ENCODE measurements at regions not wholly inside any gene's neighbourhood (a gene's known extent, or its start where the extent isn't known, plus 50 kb on each side); places are given as distances from the start of the nearest gene placed in this dataset.

- Histone ChIP-seq H4K20me1 (ENCODE audit: insufficient read depth, low read length) (no peaks in the 10 kb centered on the region), H3K4me2 (ENCODE audit: low read length) (no peak overlapping the region), H2AFZ (ENCODE audit: low read length) (no peak overlapping the region), H3K9me2 (ENCODE audit: insufficient read depth, low read length) (no peaks in the 10 kb centered on the region), H3K4me3 (ENCODE audit: low read depth, low read length, poor library complexity, severe bottlenecking) (no peak overlapping the region), H3K36me3 (ENCODE audit: insufficient read depth, low read length) (no peaks in the 10 kb centered on the region), H3K4me1 (ENCODE audit: insufficient read depth, low read length, poor library complexity, severe bottlenecking) (no peaks in the 10 kb centered on the region), H3K9me3 (ENCODE audit: low read length) (no peaks in the 10 kb centered on the region), H3K79me2 (ENCODE audit: insufficient read depth, low read depth, low read length) (no peaks in the 10 kb centered on the region), H3K27ac (ENCODE audit: low read depth, low read length, poor library complexity, severe bottlenecking) (no peak overlapping the region)
- BruUV-seq (replicated peaks) = no TSS peak
- CTCF ChIA-PET (ENCODE audit: unreplicated experiment) = no interaction called here
- intact Hi-C loops (cut with micrococcal nuclease; ENCODE audit: unreplicated experiment) = no loop called here
- DNase-seq (ENCODE audit: low spot score) = no peak
- TF ChIP-seq EZH2phosphoT487 (IDR thresholded peaks at IDR 0.05; ENCODE audit: borderline replicate concordance, low read depth, low read length) (no peak), CTCF (conservative IDR thresholded peaks at IDR 0.05; ENCODE audit: low read length) (no peak)
- POLR2A ChIA-PET = no interaction called here
These were observed 424.1 kb downstream of the PRR32 start for GRCh38 chrX:127243654-127244053.

- H3K27ac ChIP-seq (ENCODE audit: low read depth, low read length, poor library complexity, severe bottlenecking) = no peak overlapping the region
- H2AFZ ChIP-seq (ENCODE audit: low read length) = no peak overlapping the region
- no peaks in the 10 kb centered on the region for H3K36me3 ChIP-seq (ENCODE audit: insufficient read depth, low read length)
- BruUV-seq (replicated peaks) = no TSS peak
- no peak for DNase-seq (ENCODE audit: low spot score)
- H3K4me2 ChIP-seq (ENCODE audit: low read length) = no peak overlapping the region
- intact Hi-C loops (cut with micrococcal nuclease; ENCODE audit: unreplicated experiment) = no loop called here
- H3K4me1 ChIP-seq (ENCODE audit: insufficient read depth, low read length, poor library complexity, severe bottlenecking) = no peaks in the 10 kb centered on the region
- no peaks in the 10 kb centered on the region for H4K20me1 ChIP-seq (ENCODE audit: insufficient read depth, low read length)
- no peaks in the 10 kb centered on the region for H3K79me2 ChIP-seq (ENCODE audit: insufficient read depth, low read depth, low read length)
- no peaks in the 10 kb centered on the region for H3K9me2 ChIP-seq (ENCODE audit: insufficient read depth, low read length)
- no peak overlapping the region for H3K4me3 ChIP-seq (ENCODE audit: low read depth, low read length, poor library complexity, severe bottlenecking)
- POLR2A ChIA-PET = no interaction called here
- CTCF ChIA-PET (ENCODE audit: unreplicated experiment) = no interaction called here
- H3K9me3 ChIP-seq (ENCODE audit: low read length) = no peaks in the 10 kb centered on the region
- TF ChIP-seq EZH2phosphoT487 (IDR thresholded peaks at IDR 0.05; ENCODE audit: borderline replicate concordance, low read depth, low read length) = no peak
- TF ChIP-seq CTCF (conservative IDR thresholded peaks at IDR 0.05; ENCODE audit: low read length) = no peak
These were observed 440.2 kb downstream of the PRR32 start for GRCh38 chrX:127259742-127260141.

- H3K9me3 ChIP-seq (ENCODE audit: low read length) = no peaks in the 10 kb centered on the region
- DNase-seq (ENCODE audit: low spot score) = no peak
- H3K9me2 ChIP-seq (ENCODE audit: insufficient read depth, low read length) = no peaks in the 10 kb centered on the region
- TF ChIP-seq CTCF (conservative IDR thresholded peaks at IDR 0.05; ENCODE audit: low read length) = no peak
- TF ChIP-seq EZH2phosphoT487 (IDR thresholded peaks at IDR 0.05; ENCODE audit: borderline replicate concordance, low read depth, low read length) = no peak
- ChIA-PET CTCF (ENCODE audit: unreplicated experiment) (no interaction called here), POLR2A (no interaction called here)
- no peaks in the 10 kb centered on the region for H4K20me1 ChIP-seq (ENCODE audit: insufficient read depth, low read length)
- H3K27ac ChIP-seq (ENCODE audit: low read depth, low read length, poor library complexity, severe bottlenecking) = no peak overlapping the region
- no peaks in the 10 kb centered on the region for H3K4me1 ChIP-seq (ENCODE audit: insufficient read depth, low read length, poor library complexity, severe bottlenecking)
- H3K4me3 ChIP-seq (ENCODE audit: low read depth, low read length, poor library complexity, severe bottlenecking) = no peak overlapping the region
- intact Hi-C loops (cut with micrococcal nuclease; ENCODE audit: unreplicated experiment) = no loop called here
- no peaks in the 10 kb centered on the region for H3K79me2 ChIP-seq (ENCODE audit: insufficient read depth, low read depth, low read length)
- H3K4me2 ChIP-seq (ENCODE audit: low read length) = no peak overlapping the region
- no TSS peak for BruUV-seq (replicated peaks)
- no peak overlapping the region for H2AFZ ChIP-seq (ENCODE audit: low read length)
- H3K36me3 ChIP-seq (ENCODE audit: insufficient read depth, low read length) = no peaks in the 10 kb centered on the region
These were observed 456.8 kb downstream of the PRR32 start for GRCh38 chrX:127276326-127276725.
